Effector memory CD8-positive, alpha-beta T cell (primary cell): ENCODE measurements at regions not wholly inside any gene's neighbourhood (a gene's known extent, or its start where the extent isn't known, plus 50 kb on each side); places are given as distances from the start of the nearest gene placed in this dataset.

Experiments
- ATAC-seq: fragments of 150-1000 bp; cut with Tn5 transposase; replicated peaks from 2 replicates; pipeline ENCODE4 v1.10.0; 2021; ENCODE audit warnings: mild to moderate bottlenecking, moderate library complexity
- DNase-seq, 3 experiments: peaks; one replicate each; pipeline ENCODE4 v3.0.0; 2021
- H3K27ac Mint-ChIP-seq, 2 donors: one replicate each; pipeline ENCODE4 v1.8.0; 2022; ENCODE audit warnings: mild to moderate bottlenecking in 2 of 2, mixed read lengths in 2 of 2, moderate library complexity in 2 of 2
- H3K27me3 Mint-ChIP-seq, 2 donors: one replicate each; pipeline ENCODE4 v1.8.0; 2022; ENCODE audit warnings: mixed read lengths in 2 of 2
- H3K36me3 Mint-ChIP-seq: one replicate; pipeline ENCODE4 v1.8.0; 2022; ENCODE audit warnings: mild to moderate bottlenecking, moderate library complexity, mixed read lengths; ENCODE audit not compliant: insufficient read depth
- H3K4me1 Mint-ChIP-seq, 2 donors: one replicate each; pipeline ENCODE4 v1.8.0; 2022; ENCODE audit warnings: low read depth in 2 of 2, mixed read lengths in 2 of 2
- H3K4me3 Mint-ChIP-seq, 2 donors: one replicate each; pipeline ENCODE4 v1.8.0; 2022; ENCODE audit warnings: mild to moderate bottlenecking in 2 of 2, mixed read lengths in 2 of 2, moderate library complexity in 2 of 2
- H3K9me3 Mint-ChIP-seq, 2 donors: one replicate each; pipeline ENCODE4 v1.8.0; 2022; ENCODE audit warnings: mixed read lengths in 2 of 2

GRCh38 chr3:191775451-191776233 is 314.7 kb downstream of the PYDC2 start:
- Mint-ChIP-seq H3K27ac (no peak overlapping the region), H3K4me1 (no peaks in the 10 kb centered on the region), H3K27me3 (no peaks in the 10 kb centered on the region), H3K9me3 (peaks cover 14 to 16% of the 10 kb centered on the region in 2 donors), H3K4me3 (no peak overlapping the region), H3K36me3 (no peaks in the 10 kb centered on the region)
- DNase-seq (no peak), ATAC-seq (no peak)

GRCh38 chr3:191781044-191781443 is 320.1 kb downstream of the PYDC2 start:
- DNase-seq, result no peak
- no peaks in the 10 kb centered on the region for H3K27me3 Mint-ChIP-seq
- peaks cover 16 to 20% of the 10 kb centered on the region in 2 donors for H3K9me3 Mint-ChIP-seq
- no peaks in the 10 kb centered on the region for H3K4me1 Mint-ChIP-seq
- H3K4me3 Mint-ChIP-seq, result no peak overlapping the region
- no peaks in the 10 kb centered on the region for H3K36me3 Mint-ChIP-seq
- ATAC-seq, result no peak
- no peak overlapping the region for H3K27ac Mint-ChIP-seq

GRCh38 chr3:191783024-191783423 is 322.1 kb downstream of the PYDC2 start:
- H3K36me3 Mint-ChIP-seq, result no peaks in the 10 kb centered on the region

GRCh38 chr3:191790934-191791333 is 330.0 kb downstream of the PYDC2 start:
- H3K9me3 Mint-ChIP-seq, result peaks cover 7% of the 10 kb centered on the region in 2 donors
- H3K4me1 Mint-ChIP-seq, result no peaks in the 10 kb centered on the region
- no peaks in the 10 kb centered on the region for H3K36me3 Mint-ChIP-seq
- no peak overlapping the region for H3K27ac Mint-ChIP-seq
- H3K27me3 Mint-ChIP-seq, result no peaks in the 10 kb centered on the region
- H3K4me3 Mint-ChIP-seq, result no peak overlapping the region
- no peak for ATAC-seq
- DNase-seq, result no peak

More at GRCh38 chr3:191783024-191783423, 322.1 kb downstream of the PYDC2 start:
- no peaks in the 10 kb centered on the region for H3K27me3 Mint-ChIP-seq
- H3K4me3 Mint-ChIP-seq, result no peak overlapping the region
- ATAC-seq, result no peak
- no peak for DNase-seq
- no peaks in the 10 kb centered on the region for H3K4me1 Mint-ChIP-seq
- peaks cover 9 to 13% of the 10 kb centered on the region in 2 donors for H3K9me3 Mint-ChIP-seq
- no peak overlapping the region for H3K27ac Mint-ChIP-seq

GRCh38 chr3:191792580-191792979 is 331.6 kb downstream of the PYDC2 start:
- DNase-seq (no peak), ATAC-seq (no peak)
- Mint-ChIP-seq H3K4me3 (no peak overlapping the region), H3K36me3 (no peaks in the 10 kb centered on the region), H3K27ac (no peak overlapping the region), H3K27me3 (no peaks in the 10 kb centered on the region), H3K4me1 (no peaks in the 10 kb centered on the region), H3K9me3 (peaks cover 7% of the 10 kb centered on the region in 2 donors)

- H3K9me3 Mint-ChIP-seq, result peaks cover 7% of the 10 kb centered on the region in 2 donors
- H3K4me3 Mint-ChIP-seq, result no peak overlapping the region
- DNase-seq, result no peak
- H3K27ac Mint-ChIP-seq, result no peak overlapping the region
- H3K27me3 Mint-ChIP-seq, result no peaks in the 10 kb centered on the region
- H3K36me3 Mint-ChIP-seq, result no peaks in the 10 kb centered on the region
- no peak for ATAC-seq
- no peaks in the 10 kb centered on the region for H3K4me1 Mint-ChIP-seq
Observed at GRCh38 chr3:191795196-191795595, 334.2 kb downstream of the PYDC2 start.

GRCh38 chr3:191797271-191797670 is 336.3 kb downstream of the PYDC2 start:
- no peak overlapping the region for H3K27ac Mint-ChIP-seq
- no peaks in the 10 kb centered on the region for H3K27me3 Mint-ChIP-seq
- peaks cover under 1% of the 10 kb centered on the region for H3K36me3 Mint-ChIP-seq
- no peak overlapping the region for H3K4me3 Mint-ChIP-seq
- ATAC-seq (no peak), DNase-seq (no peak)
- H3K9me3 Mint-ChIP-seq, result peaks cover 12 to 13% of the 10 kb centered on the region in 2 donors
- H3K4me1 Mint-ChIP-seq, result no peaks in the 10 kb centered on the region

- H3K9me3 Mint-ChIP-seq, result peaks cover 12 to 25% of the 10 kb centered on the region in 2 donors
- peaks cover 4% of the 10 kb centered on the region for H3K36me3 Mint-ChIP-seq
- H3K4me1 Mint-ChIP-seq, result no peaks in the 10 kb centered on the region
- H3K4me3 Mint-ChIP-seq, result no peak overlapping the region
- DNase-seq (no peak), ATAC-seq (no peak)
- H3K27me3 Mint-ChIP-seq, result no peaks in the 10 kb centered on the region
- H3K27ac Mint-ChIP-seq, result no peak overlapping the region
Observed at GRCh38 chr3:191802671-191803070, 341.7 kb downstream of the PYDC2 start.

GRCh38 chr3:191804935-191805334 is 344.0 kb downstream of the PYDC2 start:
- H3K27ac Mint-ChIP-seq, result no peak overlapping the region
- no peak overlapping the region for H3K4me3 Mint-ChIP-seq
- H3K9me3 Mint-ChIP-seq, result peaks cover 19 to 44% of the 10 kb centered on the region in 2 donors
- no peak for ATAC-seq
- DNase-seq, result no peak
- no peaks in the 10 kb centered on the region for H3K4me1 Mint-ChIP-seq
- no peaks in the 10 kb centered on the region for H3K27me3 Mint-ChIP-seq
- H3K36me3 Mint-ChIP-seq, result peaks cover 4% of the 10 kb centered on the region

GRCh38 chr3:191808073-191808472 is 347.1 kb downstream of the PYDC2 start:
- ATAC-seq (no peak), DNase-seq (no peak)
- H3K4me1 Mint-ChIP-seq, result no peaks in the 10 kb centered on the region
- H3K4me3 Mint-ChIP-seq, result no peak overlapping the region
- peaks cover 16 to 37% of the 10 kb centered on the region in 2 donors for H3K9me3 Mint-ChIP-seq
- H3K27me3 Mint-ChIP-seq, result no peaks in the 10 kb centered on the region
- H3K36me3 Mint-ChIP-seq, result no peaks in the 10 kb centered on the region
- no peak overlapping the region for H3K27ac Mint-ChIP-seq

GRCh38 chr3:191809326-191809949 is 348.5 kb downstream of the PYDC2 start:
- no peak for DNase-seq
- Mint-ChIP-seq H3K27ac (no peak overlapping the region), H3K4me3 (no peak overlapping the region), H3K27me3 (no peaks in the 10 kb centered on the region), H3K36me3 (no peaks in the 10 kb centered on the region), H3K9me3 (peaks cover 13 to 29% of the 10 kb centered on the region in 2 donors), H3K4me1 (no peaks in the 10 kb centered on the region)
- no peak for ATAC-seq

- H3K27me3 Mint-ChIP-seq, result no peaks in the 10 kb centered on the region
- no peaks in the 10 kb centered on the region for H3K36me3 Mint-ChIP-seq
- DNase-seq, result no peak
- H3K27ac Mint-ChIP-seq, result no peak overlapping the region
- no peak overlapping the region for H3K4me3 Mint-ChIP-seq
- no peaks in the 10 kb centered on the region for H3K4me1 Mint-ChIP-seq
- peaks cover 16 to 29% of the 10 kb centered on the region in 2 donors for H3K9me3 Mint-ChIP-seq
- no peak for ATAC-seq
Observed at GRCh38 chr3:191813245-191813644, 352.3 kb downstream of the PYDC2 start.

GRCh38 chr3:191848818-191849217 is 387.9 kb downstream of the PYDC2 start:
- ATAC-seq (no peak), DNase-seq (no peak)
- no peaks in the 10 kb centered on the region for H3K27me3 Mint-ChIP-seq
- peaks cover 6 to 7% of the 10 kb centered on the region in 2 donors for H3K9me3 Mint-ChIP-seq
- H3K27ac Mint-ChIP-seq, result no peak overlapping the region
- no peaks in the 10 kb centered on the region for H3K36me3 Mint-ChIP-seq
- H3K4me3 Mint-ChIP-seq, result no peak overlapping the region
- H3K4me1 Mint-ChIP-seq, result no peaks in the 10 kb centered on the region

GRCh38 chr3:191859531-191859930 is 398.6 kb downstream of the PYDC2 start:
- Mint-ChIP-seq H3K27me3 (no peaks in the 10 kb centered on the region), H3K36me3 (no peaks in the 10 kb centered on the region), H3K4me1 (no peaks in the 10 kb centered on the region), H3K4me3 (no peak overlapping the region), H3K27ac (no peak overlapping the region), H3K9me3 (peaks cover 18 to 30% of the 10 kb centered on the region in 2 donors)
- no peak for DNase-seq
- ATAC-seq, result no peak
